Activated CD8-positive, alpha-beta T cell treated with anti-CD3 and anti-CD28 coated beads for 36 hours (primary cell): ENCODE measurements at regions not wholly inside any gene's neighbourhood (a gene's known extent, or its start where the extent isn't known, plus 50 kb on each side); places are given as distances from the start of the nearest gene placed in this dataset.
"Not testable (repeated sequence)": the region's sequence is repeated elsewhere in the genome, so short reads cannot be mapped to it uniquely, and the experiment has no call there.

Experiments used
- ATAC-seq: fragments of 200-7000 bp; cut with Tn5 transposase; one replicate; pipeline ENCODE4 v1.10.0; 2021; ENCODE audit warnings: mild to moderate bottlenecking, moderate library complexity
- CTCF ChIA-PET: fragments of 350-600 bp; sonication (Branson Sonifier 250); formaldehyde crosslinking; loops from one replicate; lab custom pipeline; 2021; ENCODE audit warnings: antibody characterized with exemption; lab: Charles Lee
- POLR2A ChIA-PET: fragments of 350-600 bp; sonication (Branson Sonifier 250); formaldehyde crosslinking; loops from one replicate; lab custom pipeline; 2021; ENCODE audit warnings: antibody characterized with exemption; lab: Charles Lee
- DNase-seq: peaks from one replicate; pipeline ENCODE4 v3.0.0-alpha.2; 2020
- H3K27ac Mint-ChIP-seq: one replicate; pipeline ENCODE4 v1.8.0; 2021; ENCODE audit warnings: mild to moderate bottlenecking, mixed read lengths
- H3K27me3 Mint-ChIP-seq: one replicate; pipeline ENCODE4 v1.8.0; 2021; ENCODE audit warnings: mixed read lengths
- H3K36me3 Mint-ChIP-seq: one replicate; pipeline ENCODE4 v1.8.0; 2021; ENCODE audit warnings: low read depth, mixed read lengths
- H3K4me1 Mint-ChIP-seq: one replicate; pipeline ENCODE4 v1.8.0; 2021; ENCODE audit warnings: low read depth, mixed read lengths
- H3K4me3 Mint-ChIP-seq: one replicate; pipeline ENCODE4 v1.8.0; 2021; ENCODE audit warnings: mild to moderate bottlenecking, moderate library complexity, mixed read lengths
- H3K9me3 Mint-ChIP-seq: one replicate; pipeline ENCODE4 v1.8.0; 2021; ENCODE audit warnings: mixed read lengths
- intact Hi-C: fragments of 100-400 bp; cut with micrococcal nuclease; formaldehyde crosslinking; loops from one replicate; pipeline ENCODE4 v1.10.0; 2022
- TF ChIP-seq, protein P1 (sequence below): fragments of 200-600 bp; IDR thresholded peaks from one replicate; pipeline ENCODE4 v1.8.0; 2022; ENCODE audit warnings: antibody characterized with exemption, mild to moderate bottlenecking

DNA sequence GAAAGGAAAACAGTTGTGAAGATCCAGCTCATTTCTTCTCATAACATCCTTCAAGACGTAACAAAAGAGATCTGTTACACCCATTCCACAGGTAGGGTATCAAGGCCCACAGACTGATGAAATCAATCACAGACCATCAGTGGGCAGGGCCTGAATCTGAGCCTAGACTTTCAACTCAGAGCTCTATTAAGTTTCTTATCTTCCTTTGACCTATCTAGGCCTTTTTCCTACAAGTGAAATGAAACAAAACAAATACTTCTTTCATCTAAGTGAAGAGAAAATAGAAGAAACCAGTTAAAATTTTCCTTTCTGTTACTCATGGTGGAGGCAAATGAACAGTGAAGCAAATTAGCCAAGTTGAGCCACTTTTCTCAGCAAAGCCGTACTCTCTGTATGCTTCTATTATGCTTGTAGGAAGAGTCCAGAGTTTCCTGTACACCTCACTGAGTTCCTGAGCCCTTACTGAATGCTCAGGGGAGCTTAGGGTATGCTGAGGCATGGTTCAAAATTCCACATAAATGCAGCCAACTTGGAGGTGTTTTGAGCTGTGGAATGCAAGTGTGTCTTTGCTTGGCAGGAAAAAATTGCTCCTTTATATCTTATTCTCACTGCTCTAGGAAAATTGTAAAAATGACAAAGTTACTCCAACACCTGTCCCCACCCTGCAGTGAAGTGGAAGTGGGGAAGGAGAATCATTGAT lies 91.9 kb downstream of the FEM1C start:
- ATAC-seq (no peak), DNase-seq (no peak)
- peaks cover 3% of the 10 kb centered on the region for H3K27me3 Mint-ChIP-seq
- H3K9me3 Mint-ChIP-seq, result no peaks in the 10 kb centered on the region
- CTCF ChIA-PET, result no interaction called here
- no peak overlapping the region for H3K4me3 Mint-ChIP-seq
- POLR2A ChIA-PET, result interaction anchor here (1.0 kb wide), 1 partner anchor 37 kb away, joined by 3 read pairs; no protein-coding TSS in a partner anchor
- TF ChIP-seq, protein P1, sequence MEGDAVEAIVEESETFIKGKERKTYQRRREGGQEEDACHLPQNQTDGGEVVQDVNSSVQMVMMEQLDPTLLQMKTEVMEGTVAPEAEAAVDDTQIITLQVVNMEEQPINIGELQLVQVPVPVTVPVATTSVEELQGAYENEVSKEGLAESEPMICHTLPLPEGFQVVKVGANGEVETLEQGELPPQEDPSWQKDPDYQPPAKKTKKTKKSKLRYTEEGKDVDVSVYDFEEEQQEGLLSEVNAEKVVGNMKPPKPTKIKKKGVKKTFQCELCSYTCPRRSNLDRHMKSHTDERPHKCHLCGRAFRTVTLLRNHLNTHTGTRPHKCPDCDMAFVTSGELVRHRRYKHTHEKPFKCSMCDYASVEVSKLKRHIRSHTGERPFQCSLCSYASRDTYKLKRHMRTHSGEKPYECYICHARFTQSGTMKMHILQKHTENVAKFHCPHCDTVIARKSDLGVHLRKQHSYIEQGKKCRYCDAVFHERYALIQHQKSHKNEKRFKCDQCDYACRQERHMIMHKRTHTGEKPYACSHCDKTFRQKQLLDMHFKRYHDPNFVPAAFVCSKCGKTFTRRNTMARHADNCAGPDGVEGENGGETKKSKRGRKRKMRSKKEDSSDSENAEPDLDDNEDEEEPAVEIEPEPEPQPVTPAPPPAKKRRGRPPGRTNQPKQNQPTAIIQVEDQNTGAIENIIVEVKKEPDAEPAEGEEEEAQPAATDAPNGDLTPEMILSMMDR, result no peak
- intact Hi-C loops, result no loop called here
- no peaks in the 10 kb centered on the region for H3K4me1 Mint-ChIP-seq
- no peaks in the 10 kb centered on the region for H3K36me3 Mint-ChIP-seq
- no peak overlapping the region for H3K27ac Mint-ChIP-seq

DNA sequence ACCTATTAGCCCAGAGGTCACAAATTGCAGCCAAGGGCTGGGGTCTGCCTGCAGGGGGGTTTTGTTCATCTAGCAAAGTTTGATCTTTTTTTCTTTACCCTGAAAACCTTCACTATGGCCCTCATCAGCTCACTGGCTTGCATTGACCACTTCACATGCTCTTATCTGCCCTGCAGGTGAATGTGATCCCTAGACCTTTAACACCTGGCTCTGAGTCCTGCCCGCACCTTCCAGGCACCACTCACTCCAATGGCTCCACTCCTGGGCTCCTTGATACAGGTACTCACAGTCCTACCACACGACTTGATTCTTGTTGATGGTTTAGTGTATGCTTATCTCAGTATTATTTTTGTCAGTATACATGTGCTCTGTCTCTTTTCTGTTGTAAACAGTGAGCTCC lies 92.5 kb downstream of the FEM1C start:
- H3K4me3 Mint-ChIP-seq, result no peak overlapping the region
- DNase-seq, result no peak
- intact Hi-C loops, result no loop called here
- no peak for ATAC-seq
- CTCF ChIA-PET, result no interaction called here
- no peaks in the 10 kb centered on the region for H3K9me3 Mint-ChIP-seq
- no peaks in the 10 kb centered on the region for H3K36me3 Mint-ChIP-seq
- H3K27me3 Mint-ChIP-seq, result peaks cover 3% of the 10 kb centered on the region
- POLR2A ChIA-PET, result interaction anchor here (1.0 kb wide), 1 partner anchor 37 kb away, joined by 3 read pairs; no protein-coding TSS in a partner anchor
- H3K27ac Mint-ChIP-seq, result no peak overlapping the region
- no peaks in the 10 kb centered on the region for H3K4me1 Mint-ChIP-seq
- TF ChIP-seq, protein P1, result no peak

DNA sequence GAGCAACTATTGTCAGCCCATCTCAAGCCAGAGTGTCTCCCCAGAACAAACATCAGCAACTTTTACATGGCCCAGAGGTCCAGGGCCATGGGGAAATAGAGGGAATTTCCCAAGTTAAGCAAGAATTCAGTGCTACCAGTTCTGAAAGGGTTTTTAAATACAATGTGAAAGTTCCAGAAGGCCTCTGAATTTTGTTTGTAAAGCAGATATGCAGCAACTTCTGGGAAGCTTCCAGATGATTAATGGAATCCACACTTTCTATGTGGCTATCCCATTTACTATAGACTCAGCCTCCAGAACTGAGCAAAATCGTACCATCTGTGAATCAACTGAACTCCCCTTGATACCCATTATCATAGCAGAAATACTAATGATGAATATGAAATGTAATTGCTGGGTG lies 93.8 kb downstream of the FEM1C start:
- H3K4me1 Mint-ChIP-seq, result no peaks in the 10 kb centered on the region
- intact Hi-C loops, result no loop called here
- TF ChIP-seq, protein P1, result no peak
- DNase-seq (no peak), ATAC-seq (no peak)
- H3K27ac Mint-ChIP-seq, result no peak overlapping the region
- no peaks in the 10 kb centered on the region for H3K36me3 Mint-ChIP-seq
- no peak overlapping the region for H3K4me3 Mint-ChIP-seq
- ChIA-PET POLR2A (no interaction called here), CTCF (no interaction called here)
- H3K9me3 Mint-ChIP-seq, result no peaks in the 10 kb centered on the region
- peaks cover 5% of the 10 kb centered on the region for H3K27me3 Mint-ChIP-seq

DNA sequence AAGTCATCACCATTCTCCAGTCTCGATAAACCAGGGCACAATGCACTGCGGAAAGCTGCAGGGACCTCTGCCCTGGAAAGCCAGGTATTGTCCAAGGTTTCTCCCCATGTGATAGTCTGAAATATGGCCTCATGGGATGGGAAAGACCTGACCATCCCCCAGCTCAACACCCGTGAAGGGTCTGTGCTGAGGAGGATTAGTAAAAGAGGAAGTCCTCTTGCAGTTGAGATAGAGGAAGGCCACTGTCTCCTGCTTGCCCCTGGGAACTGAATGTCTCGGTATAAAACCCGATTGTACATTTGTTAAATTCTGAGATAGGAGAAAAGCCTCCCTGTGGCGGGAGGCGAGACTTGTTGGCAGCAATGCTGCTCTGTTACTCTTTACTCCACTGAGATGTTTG lies 95.9 kb downstream of the FEM1C start:
- H3K4me3 Mint-ChIP-seq, H3K9me3 Mint-ChIP-seq, H3K27ac Mint-ChIP-seq, H3K4me1 Mint-ChIP-seq, ATAC-seq, POLR2A ChIA-PET, CTCF ChIA-PET, intact Hi-C loops, H3K36me3 Mint-ChIP-seq, DNase-seq: not testable (repeated sequence)
- peaks cover 14% of the 10 kb centered on the region for H3K27me3 Mint-ChIP-seq

DNA sequence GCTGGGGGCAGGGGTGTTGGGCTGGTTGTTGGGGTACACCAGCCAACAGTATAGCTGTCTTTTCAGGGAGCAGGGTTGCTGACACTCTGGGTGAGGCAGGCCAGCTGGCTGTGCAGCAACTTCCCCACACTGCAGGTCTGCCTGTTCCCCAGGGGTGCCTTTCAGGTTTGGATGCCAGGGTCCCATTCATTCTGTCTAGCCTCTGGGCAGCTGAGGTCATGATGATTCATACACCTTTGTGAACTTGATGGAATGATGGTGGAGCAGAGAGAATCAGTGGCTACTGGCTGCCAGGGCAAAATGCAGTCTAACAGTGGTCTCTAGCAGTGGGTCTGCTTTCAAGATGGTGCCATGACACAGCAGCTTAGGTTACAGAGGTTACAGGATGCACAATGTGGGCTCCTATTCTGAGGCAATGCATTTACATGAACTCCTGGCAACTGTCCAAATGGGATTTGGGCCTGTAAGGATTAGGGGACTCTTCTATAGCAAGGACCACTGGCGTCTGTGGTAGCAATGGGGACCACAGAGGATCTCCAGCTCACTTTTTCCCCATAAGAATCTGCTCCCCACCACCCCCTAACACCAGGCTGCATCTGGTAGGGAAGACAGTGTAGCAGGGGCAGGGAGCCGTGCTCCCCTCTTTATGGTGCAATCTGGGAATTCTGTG lies 103.7 kb downstream of the FEM1C start:
- H3K4me1 Mint-ChIP-seq, result peaks cover 2% of the 10 kb centered on the region
- ChIA-PET POLR2A (no interaction called here), CTCF (no interaction called here)
- no peak overlapping the region for H3K27ac Mint-ChIP-seq
- ATAC-seq (no peak), DNase-seq (no peak)
- peaks cover 34% of the 10 kb centered on the region for H3K27me3 Mint-ChIP-seq
- H3K36me3 Mint-ChIP-seq, result no peaks in the 10 kb centered on the region
- TF ChIP-seq, protein P1, result no peak
- no peak overlapping the region for H3K4me3 Mint-ChIP-seq
- intact Hi-C loops, result no loop called here
- H3K9me3 Mint-ChIP-seq, result peaks cover 19% of the 10 kb centered on the region
